HG03342 (cell line): ENCODE measurements at regions not wholly inside any gene's neighbourhood (a gene's known extent, or its start where the extent isn't known, plus 50 kb on each side); places are given as distances from the start of the nearest gene placed in this dataset.

ENCODE experiments used
- ATAC-seq: cut with Tn5 transposase; IDR thresholded peaks from one replicate; pipeline ENCODE4 v1.9.1; 2021; ENCODE audit warnings: mild to moderate bottlenecking, moderate library complexity; ENCODE audit not compliant: unreplicated experiment

DNA sequence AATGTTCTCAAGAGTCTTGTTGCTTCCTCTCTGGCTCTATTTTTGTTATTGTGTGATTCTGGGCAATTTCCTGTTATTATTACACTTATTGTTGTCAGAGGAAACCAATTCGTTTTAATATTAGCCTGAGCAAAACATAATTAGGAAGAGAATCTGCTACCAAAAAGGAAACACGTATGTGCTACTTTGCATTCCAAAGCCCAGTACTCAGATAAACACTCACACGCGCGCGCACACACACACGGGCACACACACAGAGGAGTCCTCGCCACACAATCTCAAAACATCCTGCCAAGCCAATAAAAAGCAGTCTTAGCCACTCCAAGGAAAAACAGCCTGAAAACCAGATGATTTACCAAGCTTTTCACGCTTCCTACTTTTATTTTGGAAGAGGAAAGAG, 400.7 kb downstream of the NUAK1 start:
- no peak for ATAC-seq

DNA sequence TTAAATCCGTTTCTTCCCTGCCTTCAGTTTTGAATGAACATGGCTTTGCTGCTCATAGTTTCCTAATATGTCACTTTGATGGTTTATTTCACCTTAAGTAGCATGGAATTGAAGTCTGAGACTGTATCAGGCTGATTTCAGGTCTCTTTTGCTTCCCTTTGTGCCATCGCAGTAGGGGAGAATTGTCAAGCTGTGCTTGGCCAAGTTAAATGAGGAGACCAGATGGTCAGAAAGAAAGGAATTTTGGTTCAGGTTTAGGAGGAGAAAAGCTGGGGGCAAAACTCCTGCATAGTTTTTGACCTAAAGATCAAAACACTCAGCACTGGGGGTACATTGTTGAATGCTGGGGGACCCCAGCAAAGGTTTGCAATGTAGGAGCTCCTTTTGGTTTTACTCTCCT, 398.4 kb downstream of the NUAK1 start:
- ATAC-seq, result no peak

DNA sequence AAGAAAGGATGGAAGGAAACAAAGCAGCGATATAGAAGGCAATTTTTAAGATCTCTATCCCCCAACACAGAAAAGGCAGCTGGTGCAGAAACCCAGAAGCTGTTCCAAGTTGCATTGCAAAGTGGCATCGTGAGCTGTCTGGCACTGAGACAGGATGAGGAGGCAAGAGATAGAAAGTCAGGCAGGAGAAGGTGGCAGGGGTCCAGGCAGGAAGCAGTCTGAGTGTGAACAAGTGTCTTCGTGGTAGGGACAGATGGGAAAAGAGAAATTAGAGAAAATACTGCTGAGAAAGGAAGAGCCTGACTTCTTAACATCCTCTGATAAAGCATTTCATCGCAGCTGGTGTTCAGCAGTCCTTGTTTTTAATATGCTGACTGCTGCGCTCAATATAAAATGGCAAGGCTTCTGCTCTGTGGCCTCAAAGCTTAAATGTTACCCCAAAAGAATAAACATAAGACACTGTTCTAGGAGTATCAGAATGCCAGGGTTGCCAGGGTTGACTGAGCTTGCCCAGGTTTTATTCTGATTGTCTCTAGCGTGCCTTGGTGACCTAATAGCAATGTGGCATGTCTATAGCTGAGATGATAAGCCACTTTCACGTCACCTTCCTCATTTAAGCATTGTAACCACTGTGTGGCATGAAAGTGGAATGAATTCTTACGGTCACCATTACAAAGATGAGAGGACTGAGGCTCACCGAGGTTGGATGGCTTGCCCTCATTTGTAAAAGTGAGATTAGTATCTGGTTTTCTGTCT, 397.6 kb downstream of the NUAK1 start:
- no peak for ATAC-seq

DNA sequence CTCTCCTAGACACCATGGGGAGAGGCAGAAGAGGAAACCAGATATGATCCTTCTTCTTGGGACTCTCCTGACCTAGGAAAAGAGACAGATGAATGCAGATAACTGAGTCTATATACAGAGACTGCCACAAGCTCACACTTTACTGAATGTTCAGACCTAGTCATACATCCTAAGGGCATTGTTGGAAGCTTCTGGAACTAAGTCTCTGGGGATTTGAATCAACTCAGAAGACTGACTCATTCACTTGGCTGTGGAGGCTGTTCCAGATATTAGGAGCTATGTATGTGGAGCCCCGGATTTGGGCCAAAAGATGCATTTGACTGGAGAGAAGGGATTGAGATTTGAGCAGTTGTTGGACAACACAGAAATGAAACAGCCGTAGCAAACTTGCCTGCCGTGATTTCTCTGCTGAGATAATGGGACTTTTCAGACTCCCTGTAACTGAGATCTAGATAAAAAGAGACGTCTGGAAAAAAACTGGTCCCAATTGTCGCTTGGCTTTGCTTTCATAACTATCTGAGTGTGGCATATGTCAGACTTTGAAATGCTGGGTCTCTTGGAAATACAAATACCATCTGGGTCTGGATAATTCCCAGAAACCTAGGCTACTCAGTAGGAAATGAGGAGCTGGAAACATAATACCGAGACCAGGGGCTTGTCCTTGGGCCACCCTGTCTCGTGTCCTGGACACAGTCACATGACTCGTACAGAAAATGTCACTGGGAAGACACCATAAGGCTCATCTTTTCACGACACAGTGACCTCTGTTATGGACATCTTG, 396.8 kb downstream of the NUAK1 start:
- no peak for ATAC-seq

DNA sequence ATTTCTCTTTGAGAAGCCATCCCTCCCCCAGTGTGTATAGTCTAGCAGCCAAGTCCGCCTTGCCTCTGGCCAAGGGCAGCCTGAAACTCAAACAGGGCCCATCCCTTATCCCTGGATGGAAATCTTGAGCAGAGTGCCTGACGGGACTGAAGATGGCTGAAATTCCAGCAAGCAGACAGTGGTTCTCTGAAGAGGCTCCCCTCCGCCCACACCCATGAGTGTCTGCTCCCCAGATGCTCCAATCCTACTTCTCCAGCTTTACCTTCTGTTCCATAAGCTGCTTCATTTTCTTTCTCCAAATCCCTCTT, 396.2 kb downstream of the NUAK1 start:
- ATAC-seq, result no peak

DNA sequence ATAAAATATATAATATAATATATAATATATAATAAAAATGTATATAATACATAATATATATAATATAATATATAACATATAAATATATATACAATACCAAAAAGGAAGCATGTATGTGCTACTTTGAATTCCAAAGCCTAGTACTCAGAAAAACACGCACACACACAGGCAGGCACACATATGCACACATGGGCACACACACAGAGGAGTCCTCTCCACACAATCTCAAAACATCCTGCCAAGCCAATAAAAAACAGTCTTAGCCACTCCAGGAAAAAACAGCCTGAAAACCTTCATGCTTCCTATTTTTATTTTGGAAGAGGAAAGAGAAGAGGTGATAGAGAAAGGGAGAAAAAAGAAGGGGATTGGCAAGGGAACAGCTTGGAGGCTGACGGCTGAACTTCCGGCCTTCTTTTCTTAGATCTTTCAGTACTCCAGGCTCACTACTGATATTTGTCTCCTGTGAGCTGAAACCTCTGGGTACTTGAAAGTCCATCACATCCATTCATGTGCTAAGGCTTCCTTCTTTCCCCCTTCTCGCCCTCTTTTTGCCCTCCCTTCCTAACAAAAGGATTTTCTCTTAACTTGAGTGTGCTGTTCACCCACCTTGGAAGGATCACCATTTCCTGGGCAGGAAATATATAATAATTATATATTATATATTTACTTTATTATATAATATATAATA, 394.2 kb downstream of the NUAK1 start:
- no peak for ATAC-seq

DNA sequence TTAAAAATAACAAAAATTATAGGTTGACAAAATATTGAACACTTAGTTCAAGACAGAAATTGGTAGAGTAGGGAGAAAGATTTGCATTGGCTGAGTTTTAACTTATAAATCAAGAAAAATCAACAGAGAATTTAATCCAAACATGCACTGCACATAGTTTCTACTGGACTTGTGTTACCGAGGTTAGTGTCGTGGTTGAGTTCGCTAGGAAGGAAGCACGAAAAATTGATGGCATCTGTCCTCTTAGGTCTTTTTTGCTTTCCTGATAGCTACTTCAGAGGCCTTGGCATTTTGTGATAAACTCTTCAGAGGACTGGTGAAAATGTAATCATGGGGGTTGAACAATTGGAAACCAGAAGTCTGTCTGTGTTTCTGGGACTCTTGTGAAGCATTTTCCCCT, 392.9 kb downstream of the NUAK1 start:
- no peak for ATAC-seq

DNA sequence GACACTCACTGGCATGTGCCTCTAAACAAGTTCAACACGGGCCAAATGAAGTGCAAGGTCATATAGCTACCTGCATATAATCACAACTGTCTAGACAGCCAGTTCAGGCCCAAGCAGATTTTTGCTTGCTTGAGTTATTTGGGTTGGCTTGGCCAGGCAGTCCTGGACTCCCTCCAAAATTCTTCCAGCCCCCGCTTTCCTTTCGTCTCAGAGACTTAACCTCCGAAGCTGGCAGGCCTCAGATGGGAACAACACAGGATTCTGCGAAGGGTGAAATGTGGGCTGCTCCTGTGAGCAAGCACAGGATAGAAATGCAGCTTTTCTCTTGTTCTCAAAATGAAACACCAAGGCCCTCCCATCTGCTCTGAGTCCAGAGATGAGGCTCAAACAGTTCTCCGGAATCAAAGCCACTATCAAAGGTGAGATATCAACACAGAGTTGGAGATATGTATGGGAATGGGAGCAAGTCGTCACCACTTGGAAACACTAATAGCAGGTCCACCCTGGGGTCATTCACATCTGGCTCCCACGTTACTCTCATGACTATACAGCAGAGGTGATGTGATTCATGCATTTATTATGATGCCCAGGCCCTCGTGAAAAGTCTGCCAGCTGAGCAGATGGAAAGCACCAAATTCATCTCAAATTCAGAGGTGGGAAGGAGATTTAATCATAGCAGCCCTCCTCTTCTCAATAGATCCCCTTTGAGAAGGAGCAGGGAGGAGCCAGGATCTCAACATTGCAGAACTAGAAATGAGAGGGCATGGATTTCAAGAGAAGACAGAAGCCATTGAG, 389.8 kb downstream of the NUAK1 start:
- no peak for ATAC-seq

DNA sequence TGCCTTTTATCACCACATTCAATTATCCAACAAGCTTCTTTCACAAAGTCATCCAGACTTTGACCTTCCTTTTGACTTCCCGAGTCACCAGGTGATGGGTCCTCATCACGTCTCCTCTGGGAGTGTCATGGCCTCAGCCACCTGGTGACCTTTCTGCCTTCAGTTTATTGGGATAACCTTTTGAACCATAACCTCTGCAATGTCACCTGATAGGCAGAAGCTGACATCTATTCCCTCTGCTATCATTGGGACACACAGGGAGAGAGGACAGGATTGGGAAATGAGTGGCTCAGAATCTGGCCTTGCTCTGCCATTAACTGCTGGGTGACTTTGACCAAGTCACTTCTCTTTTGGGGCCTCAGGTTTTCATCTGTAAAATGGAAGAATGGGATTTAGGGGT, 388.7 kb downstream of the NUAK1 start:
- no peak for ATAC-seq

DNA sequence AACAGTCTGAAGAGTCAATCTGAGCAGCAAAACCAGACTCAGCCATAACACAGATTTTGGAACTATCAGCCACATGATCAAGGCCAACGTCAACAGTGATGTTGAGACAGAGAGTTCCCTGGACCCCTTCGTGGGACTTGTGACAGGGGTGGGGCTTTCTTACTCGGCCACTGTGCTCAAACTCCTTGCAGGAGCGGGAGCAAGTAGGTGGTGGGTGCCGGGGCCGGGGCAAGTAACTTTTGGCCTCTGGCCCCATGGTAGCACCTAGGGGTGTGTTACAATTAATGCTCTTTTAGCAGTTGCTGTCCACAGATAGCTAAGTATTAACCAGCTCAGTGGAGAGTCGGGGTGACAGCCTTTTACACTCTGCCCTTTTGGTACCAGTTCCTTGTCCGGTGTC, 384.4 kb downstream of the NUAK1 start:
- no peak for ATAC-seq

DNA sequence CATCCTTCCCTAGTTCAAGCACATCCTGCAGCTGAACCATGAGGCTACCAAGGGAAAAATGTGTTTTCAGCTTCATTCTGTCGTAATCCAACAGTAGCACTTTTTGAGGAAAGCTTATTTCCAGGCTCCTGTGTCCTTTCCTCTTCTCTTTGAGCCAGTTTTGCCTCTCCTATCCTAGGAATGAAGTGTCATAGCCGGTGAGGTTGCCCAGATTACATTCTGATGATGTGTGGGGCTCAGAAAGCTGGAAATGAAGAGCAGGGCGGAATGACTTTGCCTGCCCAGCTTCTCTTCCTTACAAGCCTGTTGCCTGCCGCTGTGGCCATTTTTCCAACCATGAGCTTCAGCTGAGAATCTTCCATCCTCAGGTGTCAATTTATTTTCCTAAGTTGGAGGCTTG, 381.8 kb downstream of the NUAK1 start:
- ATAC-seq, result no peak

DNA sequence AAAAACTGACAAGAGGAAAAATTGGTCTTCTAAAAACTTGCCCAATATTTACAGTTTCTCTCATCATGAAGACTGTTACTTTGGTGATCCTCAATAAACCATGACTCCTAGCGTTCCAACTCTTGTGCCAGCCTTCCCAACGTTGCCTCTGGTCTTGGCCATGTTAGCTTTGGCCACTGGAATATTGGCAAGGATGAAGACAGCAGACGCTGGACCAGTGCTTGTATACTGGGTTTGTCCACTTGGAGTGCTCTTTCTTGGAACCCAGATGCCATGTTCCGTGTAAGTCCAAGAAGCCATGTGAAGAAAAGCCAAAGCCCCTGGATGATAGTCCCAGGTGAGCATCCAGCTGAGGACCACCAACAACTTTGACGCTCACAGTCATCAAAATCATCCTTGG, 379.6 kb downstream of the NUAK1 start:
- no peak for ATAC-seq

DNA sequence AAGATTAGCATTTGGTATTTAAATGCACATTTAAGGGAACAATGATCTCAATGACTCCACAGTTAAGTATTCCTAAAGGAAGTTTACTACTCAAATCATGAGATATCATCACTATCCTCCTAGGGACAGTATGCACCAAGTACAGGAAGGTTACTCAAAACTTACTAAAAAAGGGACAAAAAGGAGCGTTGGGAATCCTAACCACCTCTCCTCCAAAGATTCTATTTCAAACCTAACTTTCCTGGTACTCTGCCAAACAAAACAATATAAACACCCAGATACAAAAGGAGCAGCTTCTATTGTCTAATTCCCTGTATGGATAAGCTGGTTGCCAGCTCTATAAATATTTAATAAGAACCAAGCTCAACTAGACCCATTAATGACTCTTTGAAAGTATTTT, 377.7 kb downstream of the NUAK1 start:
- no peak for ATAC-seq

DNA sequence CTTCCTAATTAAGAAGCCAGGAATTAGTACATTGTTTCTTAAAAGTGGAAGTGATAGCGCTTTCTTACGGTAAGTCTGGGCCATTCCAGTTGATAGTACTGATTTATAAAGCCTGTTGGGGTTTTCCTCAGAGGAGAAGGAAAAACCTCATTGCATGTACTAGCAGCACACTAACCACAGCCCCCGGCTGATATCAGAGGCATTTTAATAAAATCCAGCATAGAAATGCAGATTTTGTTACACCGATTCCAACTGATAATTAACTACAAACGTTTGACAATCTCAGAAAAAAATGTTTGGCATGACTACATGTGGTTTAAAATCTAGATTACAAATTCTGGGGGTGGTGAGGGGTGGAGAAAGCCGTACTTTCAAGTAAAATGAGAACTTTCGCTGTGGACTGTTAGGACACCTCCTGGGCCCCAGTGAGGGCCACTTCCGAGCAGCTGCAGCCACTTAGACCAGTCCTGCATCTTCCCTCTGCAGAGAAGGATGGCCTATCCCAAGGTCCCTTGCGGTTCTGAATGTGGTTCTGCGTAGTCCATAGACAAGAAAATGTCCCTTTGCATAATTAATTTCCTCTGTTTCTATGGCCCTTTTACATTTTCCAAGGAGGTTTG, 374.4 kb downstream of the NUAK1 start:
- ATAC-seq, result no peak

DNA sequence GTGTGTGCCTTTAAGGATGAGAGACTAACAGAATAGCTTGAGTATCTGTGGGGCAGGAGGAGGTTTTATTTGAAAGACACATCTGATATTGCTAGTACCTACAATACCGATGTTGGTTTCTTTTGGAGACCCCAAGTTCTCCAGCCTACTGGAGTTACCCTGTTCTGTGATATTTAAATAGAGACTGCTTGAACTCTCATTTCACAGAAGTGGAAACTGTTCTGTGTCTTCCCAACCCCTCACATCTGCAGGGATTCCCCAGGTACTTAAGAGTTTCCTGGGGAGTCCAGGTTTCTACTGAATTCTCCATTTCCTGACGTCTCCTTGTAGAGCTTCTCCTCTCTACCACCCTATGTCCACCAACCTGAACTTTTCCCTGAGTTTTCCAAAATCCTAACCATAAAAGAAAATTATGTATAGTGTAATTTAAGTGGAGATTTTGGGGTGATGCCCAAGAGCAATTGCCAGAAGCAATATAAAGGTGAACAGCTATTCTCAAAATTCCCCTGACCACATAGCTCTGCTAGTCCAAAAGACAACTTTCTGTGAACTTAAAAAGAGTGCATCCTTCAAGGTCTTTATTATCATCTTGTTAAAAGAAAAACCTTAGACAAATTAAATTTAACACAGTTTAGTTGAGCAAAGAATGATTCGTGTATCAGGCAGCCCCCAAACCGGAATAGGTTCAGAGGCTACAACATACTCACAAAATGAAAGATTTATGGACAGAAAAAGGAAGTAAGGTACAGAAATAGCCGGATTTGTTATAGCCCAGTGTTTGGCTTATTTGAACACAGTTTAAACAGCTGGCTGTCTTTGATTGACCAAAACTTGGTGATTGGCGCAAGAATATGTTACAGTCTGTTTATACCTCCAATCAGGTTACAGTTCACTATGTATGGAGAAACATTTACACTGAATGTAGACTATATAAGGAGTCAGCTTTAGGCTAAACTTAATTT, 373.4 kb downstream of the NUAK1 start:
- ATAC-seq, result peak; percentile 32

DNA sequence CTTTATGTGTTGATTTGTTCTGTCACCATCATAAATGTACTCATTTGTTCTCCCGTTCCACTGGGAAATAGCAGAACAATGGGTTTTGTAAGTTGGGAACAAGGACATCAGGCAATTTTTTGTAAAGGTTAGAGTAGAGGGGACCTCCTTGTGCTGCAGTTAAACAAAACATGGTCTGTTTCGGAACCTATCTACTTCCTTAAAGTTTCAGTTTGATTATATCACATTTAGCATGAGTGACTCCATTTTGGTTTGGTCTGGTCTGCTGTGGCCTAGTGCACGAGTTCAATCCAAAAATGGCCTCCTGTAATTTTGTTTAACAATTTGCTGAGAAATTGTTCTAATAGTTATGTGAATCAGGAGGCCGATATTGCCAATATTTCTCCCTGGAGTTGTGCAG, 372.7 kb downstream of the NUAK1 start:
- no peak for ATAC-seq

DNA sequence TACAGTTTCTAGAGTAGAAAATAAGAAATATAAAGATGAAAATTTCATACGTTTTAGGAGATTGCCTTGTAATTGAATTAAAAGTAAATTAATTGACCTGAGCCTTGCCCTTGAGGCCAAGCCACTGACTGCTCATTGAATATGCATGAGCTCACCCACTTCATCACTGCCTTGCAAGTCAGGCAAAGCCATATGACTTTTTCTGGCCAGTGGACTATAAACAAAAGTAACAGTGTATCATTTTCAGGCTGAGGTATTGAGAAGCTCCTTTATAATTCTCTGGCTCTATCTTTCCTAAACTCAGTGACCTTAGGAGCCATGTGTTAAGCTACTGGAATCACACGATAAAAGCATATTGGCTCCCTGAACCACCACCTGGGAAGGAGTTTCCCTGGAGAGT, 369.3 kb downstream of the NUAK1 start:
- no peak for ATAC-seq

DNA sequence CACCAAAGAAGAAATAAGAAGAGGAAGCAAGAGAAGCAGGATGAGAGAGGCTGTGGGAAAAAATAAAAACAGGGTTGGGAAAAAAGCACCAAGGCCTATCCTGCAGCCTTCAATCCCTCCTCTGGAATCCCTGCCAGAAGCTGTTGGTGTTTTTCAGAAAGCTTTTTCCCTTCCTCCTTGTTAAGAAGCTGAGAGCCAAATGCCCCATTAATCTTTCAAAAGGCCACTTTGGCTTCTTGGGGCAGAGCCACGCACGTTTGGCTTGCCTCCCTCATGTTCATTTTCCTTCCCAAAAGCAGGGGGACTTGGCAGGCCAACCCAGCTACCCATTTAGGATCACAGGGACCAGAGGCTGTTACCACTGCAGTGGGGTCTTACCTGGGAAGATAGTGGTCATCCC, 365.3 kb downstream of the NUAK1 start:
- ATAC-seq, result no peak

DNA sequence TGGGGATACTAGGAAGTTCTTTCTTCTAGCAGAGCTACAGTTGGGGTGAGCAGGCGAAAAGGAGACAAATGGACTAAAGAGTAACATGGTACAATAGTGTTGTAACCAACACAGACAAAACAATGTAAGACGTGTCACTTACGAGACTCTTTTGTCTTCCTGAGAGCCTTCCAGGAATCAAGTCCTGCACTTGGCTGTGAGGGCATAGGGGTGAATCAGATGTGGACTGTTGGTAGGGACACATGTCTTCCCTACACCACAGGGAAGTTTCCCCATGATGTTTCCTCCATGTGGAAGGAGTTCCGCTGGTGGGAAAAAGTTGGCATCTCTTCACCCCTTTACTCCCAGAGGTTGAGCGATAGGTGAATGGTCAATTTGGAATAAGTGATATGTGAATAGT, 364.7 kb downstream of the NUAK1 start:
- ATAC-seq, result no peak

DNA sequence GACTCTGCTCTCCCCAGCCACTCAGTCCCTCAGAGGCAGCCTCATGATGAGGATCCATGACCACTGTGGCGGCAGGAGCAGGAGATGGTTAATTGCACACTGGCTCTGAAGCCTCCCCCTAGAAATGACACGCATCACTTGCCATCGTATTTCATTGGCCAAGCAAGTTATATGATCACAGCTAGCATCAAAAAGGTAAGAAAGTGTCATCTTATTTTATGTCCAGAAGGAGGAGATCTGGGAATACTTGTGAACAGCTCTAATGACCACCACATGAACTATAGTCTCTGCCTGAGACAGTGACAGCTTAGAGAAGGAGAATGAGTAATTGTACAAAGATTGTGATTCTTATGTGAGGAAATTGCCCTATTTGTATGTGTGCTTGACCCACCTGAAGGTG, 363.4 kb downstream of the NUAK1 start:
- ATAC-seq, result no peak
